ENCODE measurements at regions not wholly inside any gene's neighbourhood (a gene's known extent, or its start where the extent isn't known, plus 50 kb on each side); places are given as distances from the start of the nearest gene placed in this dataset.

- Histone ChIP-seq H3K23ac (ENCODE audit: low read depth, low read length) (no peak overlapping the region), H3K9me1 (ENCODE audit: insufficient read depth, low read length) (no peaks in the 10 kb centered on the region), H4K5ac (ENCODE audit: low read depth, low read length) (no peak overlapping the region), H3K79me1 (ENCODE audit: low read depth in 1 of 2, low read length in 2 of 2) (no peaks in the 10 kb centered on the region), H2AK9ac (replicated peaks; ENCODE audit: low read depth, low read length, poor library complexity) (no peak overlapping the region), H3K36me3 (ENCODE audit: control insufficient read depth, insufficient read depth, low read length) (no peaks in the 10 kb centered on the region), H2BK20ac (ENCODE audit: low read depth, low read length) (no peak overlapping the region), H2AFZ (replicated peaks; ENCODE audit: low read length, poor library complexity) (no peak overlapping the region), H2AK5ac (ENCODE audit: low read depth, low read length) (no peak overlapping the region), H3K9ac (ENCODE audit: low read depth, low read length) (no peak overlapping the region), H4K20me1 (ENCODE audit: insufficient read depth, low read length) (no peaks in the 10 kb centered on the region), H2BK15ac (ENCODE audit: low read depth, low read length) (no peak overlapping the region), H3K4me3 (ENCODE audit: insufficient read depth, low read depth, low read length) (no peak overlapping the region), H2BK5ac (ENCODE audit: low read depth, low read length, poor library complexity, severe bottlenecking) (no peak overlapping the region), H3K14ac (replicated peaks; ENCODE audit: low read depth, low read length) (no peak overlapping the region), H2BK120ac (ENCODE audit: low read depth, low read length) (no peak overlapping the region), H3K4me1 (ENCODE audit: control insufficient read depth, insufficient read depth, low read length) (no peaks in the 10 kb centered on the region), H4K8ac (ENCODE audit: low read depth in 2 of 2, low read length in 2 of 2) (no peak overlapping the region), H3K4ac (ENCODE audit: low read depth, low read length) (no peak overlapping the region), H4K91ac (ENCODE audit: insufficient read depth, low read depth, low read length) (no peak overlapping the region), H3K27ac (ENCODE audit: insufficient read depth, low read length) (no peak overlapping the region), H3K4me2 (ENCODE audit: low read depth, low read length) (no peak overlapping the region), H3K18ac (ENCODE audit: low read depth, low read length) (no peak overlapping the region), H3K27me3 (ENCODE audit: control insufficient read depth, insufficient read depth, low read length) (no peaks in the 10 kb centered on the region), H3K56ac (ENCODE audit: extremely low read depth, insufficient read depth, low read length) (no peak overlapping the region), H3K9me3 (ENCODE audit: control insufficient read depth, insufficient read depth, low read length) (no peaks in the 10 kb centered on the region)
- ATAC-seq (ENCODE audit: low read depth) (no peak), DNase-seq (no peak)
- no CpG with 5 or more reads among the region's 3 CpGs for WGBS, 2 experiments (ENCODE audit: extremely low coverage in 2 of 2, insufficient read length in 1 of 2)
- ChIA-PET CTCF (no interaction called here), POLR2A (ENCODE audit: unreplicated experiment) (no interaction called here)
- TF ChIP-seq SMC3 (IDR thresholded peaks at IDR 0.05; ENCODE audit: low read depth, low read length) (no peak), CEBPB (IDR thresholded peaks at IDR 0.05; ENCODE audit: low read depth, low read length) (no peak), ELK1 (IDR thresholded peaks at IDR 0.05; ENCODE audit: borderline replicate concordance, low read depth, low read length) (no peak), RAD21 (IDR thresholded peaks at IDR 0.05; ENCODE audit: low read length) (no peak), RCOR1 (IDR thresholded peaks at IDR 0.05; ENCODE audit: insufficient replicate concordance, low read length) (no peak), CTCF (conservative IDR thresholded peaks at IDR 0.05; ENCODE audit: low read depth, low read length) (no peak), POLR2A (IDR thresholded peaks at IDR 0.05; ENCODE audit: low read depth, low read length) (no peak), MAFK (IDR thresholded peaks at IDR 0.05; ENCODE audit: low read depth, low read length) (no peak), MXI1 (IDR thresholded peaks at IDR 0.05; ENCODE audit: borderline replicate concordance, low read depth, low read length) (no peak), FOS (IDR thresholded peaks at IDR 0.05; ENCODE audit: low read depth, low read length) (no peak), CHD1 (IDR thresholded peaks at IDR 0.05; ENCODE audit: low read depth, low read length) (no peak), NFE2L2 (IDR thresholded peaks at IDR 0.05; ENCODE audit: low read depth, low read length) (no peak), BHLHE40 (IDR thresholded peaks at IDR 0.05; ENCODE audit: low read depth, low read length) (no peak)
- intact Hi-C loops (cut with micrococcal nuclease) (no loop called here), in situ Hi-C loops (cut with MboI; ENCODE audit: low sequenced_read_pairs) (no loop called here), dilution Hi-C loops (cut with HindIII; ENCODE audit: low sequenced_read_pairs, unreplicated experiment) (no loop called here)
- no TSS peak for BruUV-seq (replicated peaks)
These were observed 309.8 kb upstream of the ZNF507 start for GRCh38 chr19:32035626-32036025.

All from IMR-90 (cell line).